HG03378 (cell line): ENCODE measurements at regions not wholly inside any gene's neighbourhood (a gene's known extent, or its start where the extent isn't known, plus 50 kb on each side); places are given as distances from the start of the nearest gene placed in this dataset.
"Not testable (repeated sequence)": the region's sequence is repeated elsewhere in the genome, so short reads cannot be mapped to it uniquely, and the experiment has no call there.

Source experiments
- ATAC-seq: cut with Tn5 transposase; IDR thresholded peaks from one replicate; pipeline ENCODE4 v1.9.1; 2021; ENCODE audit warnings: mild to moderate bottlenecking, moderate library complexity; ENCODE audit not compliant: unreplicated experiment

DNA sequence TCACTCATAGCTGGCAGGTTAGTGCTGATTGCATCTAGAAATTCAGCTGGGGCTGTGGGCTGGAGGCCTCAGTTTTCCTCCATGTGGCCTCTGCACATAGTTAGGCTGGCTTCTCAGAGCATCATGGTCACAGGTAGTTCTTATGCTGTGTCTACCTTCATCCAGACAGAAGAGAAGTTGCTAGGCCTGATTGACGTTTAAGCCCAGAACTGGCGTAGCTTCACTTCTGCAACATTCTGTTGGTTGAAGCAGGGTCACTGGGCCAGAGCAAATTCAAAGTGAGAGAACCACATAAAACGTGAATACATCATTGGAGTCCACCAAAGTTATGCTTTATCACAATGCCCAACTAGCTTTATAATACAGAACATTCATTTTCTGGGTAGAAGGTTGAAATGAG is 116.0 kb downstream of the SPP2 start:
- no peak for ATAC-seq

DNA sequence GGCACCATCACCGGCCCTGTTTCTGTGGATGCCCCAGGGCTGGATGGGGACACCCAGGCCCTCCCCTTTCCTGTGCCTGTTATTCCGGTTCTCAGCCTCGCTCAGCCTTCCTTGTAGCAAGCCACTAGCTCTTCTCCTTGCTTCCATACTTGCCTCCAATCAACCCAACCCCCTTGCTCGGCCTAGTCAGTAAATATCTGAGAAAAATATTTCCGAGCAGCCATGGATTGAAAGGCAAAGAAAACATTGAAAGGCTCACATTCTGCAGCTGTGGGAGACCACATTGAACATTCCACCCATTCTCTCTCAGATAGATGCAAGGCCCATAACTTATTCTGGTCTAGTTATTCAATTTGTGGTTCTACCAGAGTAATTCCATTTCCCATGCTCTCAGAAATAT is 114.9 kb downstream of the SPP2 start:
- ATAC-seq = no peak

DNA sequence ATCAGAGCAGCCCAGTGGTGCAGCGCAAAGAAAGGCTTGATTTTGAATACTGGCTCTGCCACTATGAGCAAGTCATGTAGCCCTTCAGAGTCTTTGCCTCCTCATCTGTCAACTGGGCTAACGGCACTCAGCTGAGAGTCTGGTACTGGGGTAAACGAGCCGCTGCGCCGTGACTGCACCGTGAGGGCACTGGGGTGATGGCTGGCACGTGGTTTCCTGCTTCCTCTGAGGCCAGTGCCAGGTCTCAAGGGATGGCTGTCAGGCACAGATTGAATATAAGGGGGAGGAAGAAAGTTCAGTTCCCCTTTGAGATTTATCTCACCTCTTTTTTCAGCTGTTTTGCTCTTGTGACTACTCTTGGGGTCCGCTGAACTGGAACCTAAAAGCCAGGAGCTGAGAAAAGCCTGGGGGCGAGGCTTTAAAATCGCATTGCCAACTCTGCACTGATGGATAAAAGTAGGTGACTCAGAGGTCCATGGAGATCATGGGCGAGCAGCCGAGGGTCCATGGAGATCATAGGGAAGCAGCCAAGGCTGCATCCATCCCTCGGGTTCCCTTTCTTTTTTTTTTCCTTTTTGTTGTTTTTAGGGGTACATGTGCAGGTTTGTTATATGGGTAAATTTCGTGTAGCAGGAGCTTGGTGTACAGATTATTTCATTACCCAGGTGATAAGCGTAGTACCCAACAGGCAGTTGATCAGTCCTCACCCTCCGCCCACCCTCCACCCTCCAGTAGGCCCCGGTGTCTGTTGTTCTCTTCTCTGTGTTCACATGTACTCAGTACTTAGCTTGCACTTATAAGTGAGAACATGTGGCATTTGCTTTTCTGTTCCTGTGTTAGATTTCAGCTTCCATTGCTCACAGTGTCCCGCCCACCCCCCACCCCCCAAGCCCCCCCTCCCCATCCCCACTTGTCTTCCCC is 114.3 kb downstream of the SPP2 start:
- ATAC-seq = no peak

DNA sequence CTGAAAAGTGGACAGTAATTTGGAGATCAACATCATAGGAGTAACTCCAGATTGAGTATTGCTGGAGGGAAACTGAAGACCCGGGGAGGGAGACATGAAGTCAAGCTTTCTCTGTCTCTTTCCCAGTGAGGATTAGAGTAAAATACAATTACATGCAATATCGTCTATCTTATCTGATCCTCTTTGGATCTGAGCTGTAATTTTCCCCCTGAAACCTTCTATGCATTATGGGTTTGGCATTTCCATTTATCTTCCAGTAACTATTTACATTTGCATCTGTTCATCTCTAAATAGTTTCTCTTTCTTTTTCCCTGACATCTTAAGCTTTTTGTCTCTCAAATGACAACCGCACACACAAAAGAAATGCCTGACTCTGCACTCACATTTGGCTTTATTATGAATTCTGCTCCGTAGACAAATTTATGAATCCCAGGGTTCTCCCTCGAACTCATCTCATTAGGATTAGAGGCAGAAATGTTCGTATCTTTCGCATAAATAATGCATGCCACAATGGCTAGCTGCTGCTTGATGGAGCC is 113.1 kb downstream of the SPP2 start:
- ATAC-seq = no peak

DNA sequence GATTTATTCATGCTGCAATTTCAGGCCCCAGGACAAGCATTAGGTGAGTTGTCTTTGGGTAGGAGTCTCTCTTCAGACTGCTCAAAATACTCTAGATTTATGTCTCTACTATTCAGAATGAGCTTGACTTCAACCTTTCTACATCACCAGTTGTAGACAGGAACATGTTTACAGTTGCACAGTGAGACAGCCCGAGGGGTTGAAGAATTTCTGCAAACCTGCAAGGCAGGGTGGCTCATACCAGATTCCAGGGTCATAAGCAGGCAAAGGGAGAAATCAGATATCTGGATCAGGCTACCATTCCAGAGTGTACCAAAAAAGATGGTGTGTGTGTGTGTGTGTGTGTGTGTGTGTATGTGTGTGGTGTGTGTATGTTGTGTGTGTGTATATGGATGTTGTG is 112.4 kb downstream of the SPP2 start:
- ATAC-seq = no peak

DNA sequence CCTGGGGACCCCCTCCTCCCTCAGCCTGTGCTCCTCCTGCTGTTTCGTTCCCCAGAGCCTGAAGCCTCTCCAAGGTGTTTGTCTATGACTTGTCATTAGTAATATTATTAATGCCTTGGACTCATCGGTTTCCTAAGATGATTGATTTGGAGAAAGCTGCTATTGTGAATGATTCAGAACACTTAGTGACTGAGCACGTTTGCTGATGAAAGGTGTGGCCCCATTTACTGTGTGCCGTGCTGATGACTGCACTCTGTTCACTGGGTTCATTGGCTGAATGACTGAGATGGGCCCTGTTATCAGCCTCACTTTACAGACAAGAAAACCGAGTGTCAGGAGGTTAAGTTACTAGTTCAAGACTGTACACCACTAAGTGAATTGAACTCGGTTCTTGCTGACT is 111.4 kb downstream of the SPP2 start:
- ATAC-seq = no peak

DNA sequence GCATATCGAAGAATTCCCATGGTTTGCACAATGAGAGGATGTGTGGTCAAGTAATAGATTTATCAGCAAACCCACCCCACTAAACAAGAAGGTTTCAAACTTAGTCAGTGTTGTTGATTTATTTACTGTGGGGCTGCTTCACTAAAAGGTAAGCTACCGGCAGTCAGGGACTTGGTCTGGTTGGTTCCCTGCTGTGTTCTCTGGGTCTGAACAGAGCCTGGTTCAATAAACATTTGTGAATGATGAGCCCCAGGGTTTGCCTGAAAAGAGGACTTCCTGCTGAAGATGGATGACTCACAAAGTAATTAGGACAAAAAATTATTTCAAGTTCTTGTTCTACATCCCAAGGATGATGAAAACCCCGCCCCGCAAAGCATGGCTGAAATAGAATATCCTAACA is 108.3 kb downstream of the SPP2 start:
- ATAC-seq = no peak

DNA sequence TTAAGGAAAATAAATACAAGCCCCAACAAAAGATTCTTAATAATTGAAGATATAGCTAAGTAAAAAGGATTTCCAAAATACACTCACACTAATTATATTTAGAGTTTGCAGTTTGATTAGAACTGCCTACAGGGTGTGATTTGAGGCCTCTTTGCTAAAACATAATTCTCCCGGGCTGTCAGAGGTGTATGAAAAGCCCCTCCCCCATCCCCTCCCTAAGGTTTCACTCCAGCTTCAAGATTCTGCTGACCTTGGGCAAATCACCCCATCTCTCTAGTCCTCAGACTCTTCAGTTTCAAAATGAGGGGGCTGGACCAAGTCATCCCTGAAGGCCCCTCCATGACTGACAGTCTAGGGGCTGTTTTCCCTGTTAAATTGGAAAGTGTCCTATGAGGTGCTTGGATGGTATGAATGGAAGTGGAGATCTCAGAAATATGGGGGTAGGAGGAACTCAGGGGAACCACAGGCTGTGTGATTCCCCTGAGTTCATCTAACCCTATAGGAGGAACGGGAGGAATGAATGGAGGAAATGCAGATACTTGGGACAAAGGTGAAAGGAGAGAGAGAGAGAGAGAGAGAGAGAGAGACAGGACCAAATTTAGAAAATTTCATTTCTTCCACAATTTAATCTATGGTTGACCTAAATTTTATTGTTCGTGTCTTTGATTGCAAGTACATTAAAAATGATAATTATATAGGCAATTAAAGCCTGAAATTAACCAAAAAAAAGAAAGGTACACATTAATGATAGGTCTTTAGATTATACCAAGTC is 107.5 kb downstream of the SPP2 start:
- no peak for ATAC-seq

DNA sequence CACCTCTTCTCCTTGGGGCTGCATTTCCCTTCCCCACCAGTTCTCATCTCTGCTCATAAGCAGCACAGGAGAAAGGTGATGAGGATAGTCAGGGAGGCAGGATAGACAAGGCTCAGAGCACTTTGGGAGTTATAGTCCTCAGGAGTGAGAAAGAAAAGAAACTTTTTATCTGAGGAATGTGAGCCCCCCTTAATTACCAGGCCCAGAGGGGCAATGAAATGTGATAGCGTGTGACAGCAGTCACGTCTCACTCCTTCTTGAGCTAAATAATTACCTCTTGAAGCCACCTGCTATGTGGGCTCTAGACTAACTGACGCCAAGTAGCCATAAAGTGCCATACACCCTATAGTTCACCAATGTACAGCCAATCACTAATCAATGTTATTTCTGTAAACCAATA is 105.8 kb downstream of the SPP2 start:
- no peak for ATAC-seq

DNA sequence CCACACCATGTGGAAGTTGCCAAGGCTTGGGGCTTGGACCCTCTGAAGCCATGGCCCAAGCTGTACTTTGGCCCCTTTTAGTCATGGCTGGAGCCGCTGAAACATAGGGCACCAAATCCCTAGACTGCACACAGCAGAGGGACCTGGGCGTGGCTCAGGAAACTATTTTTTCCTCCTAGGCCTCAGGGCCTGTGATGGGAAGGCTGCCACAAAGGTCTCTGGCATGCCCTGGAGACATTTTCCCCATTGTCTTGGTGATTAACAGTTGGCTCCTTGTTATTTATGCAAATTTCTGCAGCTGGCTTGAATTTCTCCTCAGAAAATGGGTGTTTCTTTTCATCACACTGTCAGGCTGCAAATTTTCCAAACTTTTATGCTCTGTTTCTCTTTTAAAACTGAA is 102.3 kb downstream of the SPP2 start:
- ATAC-seq = not testable (repeated sequence)

DNA sequence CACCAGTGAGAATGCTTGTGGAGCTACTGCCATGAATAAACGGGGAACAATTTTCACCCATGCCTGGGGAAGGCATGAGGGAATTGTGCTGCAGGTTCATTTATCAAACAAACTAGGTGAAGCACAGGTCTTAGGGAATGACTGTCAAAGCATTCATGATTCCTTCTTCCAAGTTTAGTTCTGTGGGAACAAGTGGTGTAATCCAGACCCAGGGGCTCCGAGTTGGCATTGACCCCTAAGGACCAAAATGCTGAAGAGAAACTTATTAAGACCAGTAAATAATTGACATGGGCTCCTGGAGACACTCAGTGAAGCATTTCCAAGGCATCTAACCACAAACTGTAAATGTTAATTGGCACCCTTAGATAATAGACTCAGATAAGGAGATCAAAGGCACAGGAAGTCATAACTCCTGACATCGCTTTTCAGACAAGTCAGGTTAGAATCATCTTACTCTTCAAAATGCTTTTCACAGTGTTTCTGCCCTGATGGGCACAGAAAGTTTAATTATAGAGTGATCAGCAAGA is 96.9 kb downstream of the SPP2 start:
- no peak for ATAC-seq

DNA sequence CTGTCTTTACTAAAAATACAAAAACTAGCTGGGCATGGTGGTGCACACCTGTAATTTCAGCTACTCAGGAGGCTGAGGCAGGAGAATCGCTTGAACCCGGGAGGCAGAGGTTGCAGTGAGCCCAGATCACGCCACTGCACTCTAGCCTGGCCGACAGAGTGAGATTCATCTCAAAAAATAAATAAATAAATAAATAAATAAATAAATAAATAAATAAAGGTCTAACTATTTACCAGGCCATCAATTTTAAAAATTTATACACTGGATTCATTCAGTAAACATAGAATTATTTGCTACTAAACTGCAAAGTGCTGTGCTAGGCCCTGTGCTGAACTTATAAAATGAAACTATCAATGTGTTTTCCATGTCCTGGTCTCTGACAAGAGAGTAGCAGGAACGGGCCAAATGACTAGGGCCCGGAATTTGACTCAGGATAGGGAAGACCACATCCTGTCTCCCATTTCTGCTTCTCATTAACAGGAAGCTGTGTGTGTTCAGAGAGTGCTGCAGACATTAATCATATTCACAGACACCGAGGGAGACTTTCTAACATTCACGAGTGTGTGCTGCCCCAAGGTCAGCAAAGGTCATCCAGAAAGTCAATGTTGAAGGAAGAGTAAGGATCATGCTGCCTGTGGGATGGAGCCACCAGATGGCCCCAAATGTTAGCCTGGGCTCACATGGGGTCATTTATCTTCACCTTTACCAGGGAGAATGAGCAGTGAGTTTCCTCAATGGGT is 95.8 kb downstream of the SPP2 start:
- no peak for ATAC-seq

DNA sequence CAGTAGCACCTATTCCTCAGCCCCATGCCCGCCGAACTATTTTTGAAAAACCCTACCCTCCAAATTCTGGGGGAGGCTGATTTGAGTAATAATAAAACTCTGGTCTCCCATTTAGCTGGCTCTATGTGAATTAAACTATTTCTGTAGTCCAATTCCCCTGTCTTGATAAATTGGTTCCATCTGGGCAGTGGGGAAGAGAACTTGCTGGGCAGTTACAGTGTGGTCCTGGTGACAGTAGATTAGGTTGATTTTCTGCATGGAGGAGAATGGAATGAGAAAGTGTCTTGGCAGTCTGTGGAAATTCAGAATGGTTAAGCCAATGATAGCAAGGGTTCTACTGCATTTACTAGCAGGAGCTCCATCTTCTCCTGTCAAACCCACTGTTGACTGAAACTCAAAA is 95.0 kb downstream of the SPP2 start:
- ATAC-seq = no peak

DNA sequence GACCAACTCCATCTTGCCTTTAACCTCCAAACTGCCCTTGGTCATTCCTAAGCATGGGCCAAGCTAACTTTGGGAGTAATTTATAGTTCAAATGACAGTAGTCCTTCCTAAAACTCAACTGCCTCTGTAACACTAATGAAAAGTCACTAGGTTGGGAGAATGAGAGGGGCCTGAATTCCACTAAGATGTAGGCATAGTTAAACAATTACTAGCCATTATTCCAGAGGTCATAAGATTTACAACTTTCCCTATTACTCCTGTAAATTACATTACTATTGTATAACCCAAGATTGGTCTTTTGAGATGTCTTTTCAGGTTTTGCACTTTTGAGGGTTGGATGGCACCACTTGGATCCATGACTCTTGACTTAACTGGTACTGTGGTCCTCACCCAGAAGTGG is 94.6 kb downstream of the SPP2 start:
- ATAC-seq = no peak

DNA sequence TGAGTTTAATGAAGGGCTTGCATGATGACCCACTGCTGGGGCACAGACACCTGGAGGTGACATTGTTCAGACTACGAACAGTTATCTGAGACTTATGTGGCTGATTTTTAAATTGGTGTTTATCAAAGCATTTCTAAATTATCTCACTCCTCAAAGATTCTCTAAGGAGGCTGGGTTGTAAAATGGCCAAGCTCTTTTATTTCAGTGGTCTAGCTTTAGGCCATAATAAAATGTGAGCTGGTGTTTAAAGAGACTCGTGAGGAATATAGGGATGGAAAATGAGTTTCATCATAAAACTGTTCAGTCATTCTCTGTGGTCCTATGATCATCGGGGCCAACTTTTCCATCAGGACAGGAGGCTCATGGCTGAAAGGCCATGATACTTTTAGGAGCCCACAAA is 93.4 kb downstream of the SPP2 start:
- no peak for ATAC-seq

DNA sequence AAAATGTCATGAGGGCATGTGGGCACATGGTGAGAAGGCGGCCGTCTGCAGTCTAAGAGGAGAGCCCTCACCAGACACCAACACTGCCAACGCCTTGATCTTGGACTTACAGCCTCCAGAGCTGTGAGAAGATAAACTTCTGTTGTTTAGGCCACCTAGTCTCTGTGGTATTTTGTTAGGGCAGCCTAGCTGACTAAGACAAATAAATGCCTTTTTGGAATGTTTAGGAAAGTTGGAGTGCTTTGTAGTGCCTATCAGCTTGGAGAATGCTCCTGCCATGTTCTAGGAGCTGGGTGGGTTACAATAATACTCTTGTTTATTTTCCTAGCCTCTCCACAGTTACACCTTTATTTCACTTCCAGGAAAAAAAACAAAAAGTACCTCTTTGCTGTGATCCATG is 92.0 kb downstream of the SPP2 start:
- no peak for ATAC-seq

DNA sequence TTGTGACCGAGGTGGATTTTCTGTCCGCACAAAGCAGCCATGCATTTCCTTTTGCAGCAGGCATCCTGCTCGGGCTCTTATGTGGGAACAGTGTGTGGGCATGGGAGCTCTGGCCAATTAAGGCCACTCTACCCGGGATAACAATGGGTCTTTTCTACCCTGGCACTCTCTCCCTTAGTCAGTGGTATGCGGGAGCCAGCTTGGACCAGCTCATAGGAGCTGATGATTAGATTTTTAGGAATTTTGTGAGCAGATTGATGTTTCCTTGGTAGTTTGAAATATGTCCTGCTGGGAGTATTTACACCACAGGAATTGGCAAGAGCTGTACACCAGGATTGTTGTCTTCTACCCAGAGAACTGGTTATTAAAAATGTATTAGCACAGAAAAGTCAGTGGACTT is 89.3 kb downstream of the SPP2 start:
- no peak for ATAC-seq

DNA sequence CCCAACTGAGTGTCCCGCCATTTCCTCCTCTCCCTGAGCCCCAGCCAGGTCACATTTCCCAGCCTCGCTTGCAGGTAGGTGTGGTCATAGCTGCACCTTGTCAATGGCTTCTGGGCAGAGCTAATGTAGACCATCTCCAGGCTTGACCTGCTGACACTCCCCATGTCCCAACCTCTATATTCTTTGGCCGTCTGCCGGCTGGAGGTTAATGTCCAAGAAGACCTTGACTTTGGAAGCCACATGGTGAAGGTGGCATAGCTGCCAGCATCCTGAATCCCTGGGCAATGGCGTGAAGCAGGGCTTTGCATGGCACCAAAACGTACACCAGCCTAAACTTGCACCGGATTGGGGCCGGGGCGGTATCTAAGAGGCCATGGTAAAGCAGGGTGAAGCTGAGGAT is 88.3 kb downstream of the SPP2 start:
- no peak for ATAC-seq

DNA sequence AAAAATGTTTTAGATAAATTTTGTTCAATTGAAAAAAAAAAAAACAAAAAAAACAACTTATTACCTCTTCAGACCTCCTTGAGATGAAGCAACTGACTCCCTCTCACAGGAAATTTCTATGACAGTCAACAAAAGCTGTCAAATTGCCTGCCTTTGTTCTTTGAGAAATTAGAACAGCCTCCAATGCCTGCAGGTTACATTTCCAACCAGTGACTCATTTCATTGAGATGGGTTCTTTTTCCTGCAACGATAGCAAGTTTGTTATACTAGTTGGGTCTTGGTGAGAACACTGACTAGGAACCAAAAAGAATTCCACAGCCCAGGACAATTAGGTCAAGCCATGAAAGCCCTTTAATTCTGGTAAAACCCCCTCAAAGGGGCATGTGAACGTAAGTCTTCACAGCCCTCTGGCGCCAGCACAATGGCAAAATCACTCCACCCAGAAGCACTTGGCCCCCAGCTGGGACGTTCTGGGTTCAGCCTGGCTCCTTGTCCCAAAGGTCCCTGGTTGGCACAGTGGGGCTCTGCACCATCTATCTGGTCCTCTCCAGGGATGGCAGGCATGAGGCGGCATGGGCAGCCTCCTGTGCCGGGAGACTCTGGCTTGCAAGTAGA is 87.0 kb downstream of the SPP2 start:
- no peak for ATAC-seq

DNA sequence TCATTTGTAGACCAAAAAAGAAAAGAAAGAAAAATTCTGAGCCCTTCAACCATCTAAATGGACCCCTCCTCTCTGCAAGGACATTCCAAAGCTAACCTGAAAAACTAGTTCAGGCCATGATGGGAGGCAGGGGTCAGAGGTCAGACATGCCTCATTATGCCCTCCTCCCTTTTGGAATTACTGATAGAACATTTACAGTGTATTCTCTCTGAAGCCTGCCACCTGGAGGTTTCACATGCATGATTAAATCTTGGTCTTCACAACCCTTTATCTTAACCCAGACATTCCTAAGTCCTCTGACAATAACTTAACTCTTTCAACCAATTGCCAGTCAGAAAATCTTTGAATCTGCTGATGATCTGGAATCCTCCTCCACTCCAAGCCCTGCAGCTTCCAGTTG is 86.0 kb downstream of the SPP2 start:
- ATAC-seq = no peak

DNA sequence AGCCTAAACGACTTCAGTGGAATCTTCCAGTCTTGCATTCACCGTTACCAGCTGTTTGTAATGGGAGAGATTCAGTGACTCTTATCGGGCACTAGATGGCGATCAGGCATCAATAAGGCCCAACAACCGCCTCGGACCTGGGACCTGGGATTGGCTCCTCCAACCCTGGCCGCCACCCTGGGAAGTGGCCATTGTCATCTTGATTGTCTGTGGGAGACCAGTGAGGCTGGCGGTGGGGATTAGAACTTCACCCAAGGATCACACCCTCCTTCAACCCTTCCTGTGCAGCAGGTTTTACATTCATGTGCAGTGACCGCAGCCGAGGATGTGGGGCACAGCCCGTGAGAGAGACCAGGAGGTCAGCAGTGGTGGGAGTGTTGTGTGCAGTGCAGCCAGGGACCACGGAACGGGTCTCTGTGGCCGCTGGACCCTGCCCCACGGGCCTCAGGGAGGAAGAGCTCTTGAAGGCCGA is 85.3 kb downstream of the SPP2 start:
- ATAC-seq = no peak
